HL-60 (cell line): ENCODE measurements at regions not wholly inside any gene's neighbourhood (a gene's known extent, or its start where the extent isn't known, plus 50 kb on each side); places are given as distances from the start of the nearest gene placed in this dataset.

Experiments
- DNase-seq, 2 experiments: peaks; one replicate each; pipeline ENCODE4 v3.0.0-alpha.2; 2010 to 2020; ENCODE audit warnings: low read depth in 1 of 2, low spot score in 1 of 2
- H3K27ac ChIP-seq: fragments of 250-450 bp; sonication (Bioruptor Pico); replicated peaks from 2 replicates; pipeline ENCODE4 v1.5.1; 2020; ENCODE audit warnings: mild to moderate bottlenecking, moderate library complexity
- H3K27me3 ChIP-seq: fragments of 250-450 bp; sonication (Bioruptor Pico); 2 replicates; pipeline ENCODE4 v1.5.1; 2021; ENCODE audit warnings: mild to moderate bottlenecking, moderate library complexity; ENCODE audit not compliant: insufficient read depth, poor library complexity, severe bottlenecking
- H3K4me3 ChIP-seq: replicated peaks from 2 replicates; pipeline ENCODE4 v1.5.1; 2011; ENCODE audit warnings: mild to moderate bottlenecking, control low read depth, low read length; ENCODE audit not compliant: insufficient read depth
- GABPA ChIP-seq: IDR thresholded peaks from 2 replicates; pipeline ENCODE4 v1.6.1; 2012; ENCODE audit warnings: low read depth
- POLR2AphosphoS5 ChIP-seq: IDR thresholded peaks from 2 replicates; pipeline ENCODE4 v1.6.1; 2012; ENCODE audit warnings: low read depth
- SPI1 ChIP-seq: IDR thresholded peaks from 2 replicates; pipeline ENCODE4 v1.6.1; 2012; ENCODE audit warnings: low read depth, mild to moderate bottlenecking, borderline replicate concordance
- TF ChIP-seq, protein P1 (sequence below): IDR thresholded peaks from 2 replicates; pipeline ENCODE4 v1.6.1; 2012; ENCODE audit warnings: low read depth; ENCODE audit not compliant: insufficient replicate concordance
- TF ChIP-seq, protein P2 (sequence below): IDR thresholded peaks from one replicate; pipeline ENCODE4 v1.5.1; 2011; ENCODE audit warnings: low read length, control low read depth, inconsistent platforms; ENCODE audit not compliant: insufficient read depth

DNA sequence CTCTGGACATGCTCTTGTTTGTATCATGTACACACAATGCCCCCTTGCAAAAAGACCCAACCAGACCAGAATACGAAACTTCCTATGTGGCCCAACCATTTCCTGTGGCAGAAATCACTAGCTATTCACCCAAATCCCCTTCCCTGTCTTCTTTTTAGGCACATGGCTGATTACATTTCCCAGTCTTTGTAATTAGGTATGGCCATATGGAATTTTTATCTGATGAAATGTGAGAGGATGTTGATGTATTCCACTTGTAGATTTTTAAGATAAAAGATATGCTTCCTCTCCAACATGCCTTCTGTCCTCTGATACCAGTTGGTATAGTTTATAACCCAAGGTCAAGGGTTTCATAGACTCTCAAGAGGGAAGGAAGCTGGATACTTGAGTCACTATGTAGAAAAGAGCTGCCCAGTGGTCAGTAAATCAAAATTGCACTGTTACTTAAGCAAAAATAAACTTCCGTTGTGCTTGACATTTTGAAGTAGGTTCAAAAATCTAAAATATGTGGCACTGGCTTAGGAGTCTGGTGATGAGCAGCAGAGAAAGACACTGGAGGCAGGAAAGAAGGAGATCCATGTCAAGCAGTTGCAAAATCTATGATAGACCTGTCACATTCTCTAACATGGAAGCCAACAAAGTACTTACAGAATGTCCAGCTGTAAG, 297.4 kb downstream of the SMAD2 start:
- TF ChIP-seq GABPA = no peak
- TF ChIP-seq, protein P1, sequence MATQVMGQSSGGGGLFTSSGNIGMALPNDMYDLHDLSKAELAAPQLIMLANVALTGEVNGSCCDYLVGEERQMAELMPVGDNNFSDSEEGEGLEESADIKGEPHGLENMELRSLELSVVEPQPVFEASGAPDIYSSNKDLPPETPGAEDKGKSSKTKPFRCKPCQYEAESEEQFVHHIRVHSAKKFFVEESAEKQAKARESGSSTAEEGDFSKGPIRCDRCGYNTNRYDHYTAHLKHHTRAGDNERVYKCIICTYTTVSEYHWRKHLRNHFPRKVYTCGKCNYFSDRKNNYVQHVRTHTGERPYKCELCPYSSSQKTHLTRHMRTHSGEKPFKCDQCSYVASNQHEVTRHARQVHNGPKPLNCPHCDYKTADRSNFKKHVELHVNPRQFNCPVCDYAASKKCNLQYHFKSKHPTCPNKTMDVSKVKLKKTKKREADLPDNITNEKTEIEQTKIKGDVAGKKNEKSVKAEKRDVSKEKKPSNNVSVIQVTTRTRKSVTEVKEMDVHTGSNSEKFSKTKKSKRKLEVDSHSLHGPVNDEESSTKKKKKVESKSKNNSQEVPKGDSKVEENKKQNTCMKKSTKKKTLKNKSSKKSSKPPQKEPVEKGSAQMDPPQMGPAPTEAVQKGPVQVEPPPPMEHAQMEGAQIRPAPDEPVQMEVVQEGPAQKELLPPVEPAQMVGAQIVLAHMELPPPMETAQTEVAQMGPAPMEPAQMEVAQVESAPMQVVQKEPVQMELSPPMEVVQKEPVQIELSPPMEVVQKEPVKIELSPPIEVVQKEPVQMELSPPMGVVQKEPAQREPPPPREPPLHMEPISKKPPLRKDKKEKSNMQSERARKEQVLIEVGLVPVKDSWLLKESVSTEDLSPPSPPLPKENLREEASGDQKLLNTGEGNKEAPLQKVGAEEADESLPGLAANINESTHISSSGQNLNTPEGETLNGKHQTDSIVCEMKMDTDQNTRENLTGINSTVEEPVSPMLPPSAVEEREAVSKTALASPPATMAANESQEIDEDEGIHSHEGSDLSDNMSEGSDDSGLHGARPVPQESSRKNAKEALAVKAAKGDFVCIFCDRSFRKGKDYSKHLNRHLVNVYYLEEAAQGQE = no peak
- TF ChIP-seq POLR2AphosphoS5 = no peak
- TF ChIP-seq, protein P2, sequence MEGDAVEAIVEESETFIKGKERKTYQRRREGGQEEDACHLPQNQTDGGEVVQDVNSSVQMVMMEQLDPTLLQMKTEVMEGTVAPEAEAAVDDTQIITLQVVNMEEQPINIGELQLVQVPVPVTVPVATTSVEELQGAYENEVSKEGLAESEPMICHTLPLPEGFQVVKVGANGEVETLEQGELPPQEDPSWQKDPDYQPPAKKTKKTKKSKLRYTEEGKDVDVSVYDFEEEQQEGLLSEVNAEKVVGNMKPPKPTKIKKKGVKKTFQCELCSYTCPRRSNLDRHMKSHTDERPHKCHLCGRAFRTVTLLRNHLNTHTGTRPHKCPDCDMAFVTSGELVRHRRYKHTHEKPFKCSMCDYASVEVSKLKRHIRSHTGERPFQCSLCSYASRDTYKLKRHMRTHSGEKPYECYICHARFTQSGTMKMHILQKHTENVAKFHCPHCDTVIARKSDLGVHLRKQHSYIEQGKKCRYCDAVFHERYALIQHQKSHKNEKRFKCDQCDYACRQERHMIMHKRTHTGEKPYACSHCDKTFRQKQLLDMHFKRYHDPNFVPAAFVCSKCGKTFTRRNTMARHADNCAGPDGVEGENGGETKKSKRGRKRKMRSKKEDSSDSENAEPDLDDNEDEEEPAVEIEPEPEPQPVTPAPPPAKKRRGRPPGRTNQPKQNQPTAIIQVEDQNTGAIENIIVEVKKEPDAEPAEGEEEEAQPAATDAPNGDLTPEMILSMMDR = no peak
- TF ChIP-seq SPI1 = no peak
- Histone ChIP-seq H3K4me3 (no peak overlapping the region), H3K27ac (no peak overlapping the region), H3K27me3 (peaks cover 10% of the 10 kb centered on the region)
- no peak for DNase-seq

DNA sequence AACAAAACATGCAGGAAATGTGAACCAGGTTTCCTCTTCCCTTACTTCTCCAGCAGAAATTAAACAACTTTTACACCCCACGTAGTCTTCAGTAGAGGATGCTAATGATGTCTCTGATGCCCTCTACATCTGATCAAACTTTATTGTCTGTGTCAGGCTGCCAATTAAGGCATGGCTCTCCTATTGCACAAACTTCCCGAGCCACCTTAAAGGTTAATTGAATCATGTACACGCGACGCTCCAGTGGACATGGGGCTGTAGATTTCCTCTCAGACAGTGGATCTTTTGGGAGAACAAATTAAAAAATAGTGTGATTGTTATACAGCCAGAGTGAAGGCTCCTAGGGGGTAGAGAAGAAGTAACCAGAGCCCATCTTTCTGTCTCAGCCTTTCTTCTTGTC, 301.6 kb downstream of the SMAD2 start:
- no peak for DNase-seq
- TF ChIP-seq, protein P2 = no peak
- no peak for TF ChIP-seq GABPA
- TF ChIP-seq, protein P1 = no peak
- no peak for TF ChIP-seq SPI1
- TF ChIP-seq POLR2AphosphoS5 = no peak
- no peak overlapping the region for H3K27ac ChIP-seq
- H3K4me3 ChIP-seq = no peak overlapping the region
- peaks cover 5% of the 10 kb centered on the region for H3K27me3 ChIP-seq

DNA sequence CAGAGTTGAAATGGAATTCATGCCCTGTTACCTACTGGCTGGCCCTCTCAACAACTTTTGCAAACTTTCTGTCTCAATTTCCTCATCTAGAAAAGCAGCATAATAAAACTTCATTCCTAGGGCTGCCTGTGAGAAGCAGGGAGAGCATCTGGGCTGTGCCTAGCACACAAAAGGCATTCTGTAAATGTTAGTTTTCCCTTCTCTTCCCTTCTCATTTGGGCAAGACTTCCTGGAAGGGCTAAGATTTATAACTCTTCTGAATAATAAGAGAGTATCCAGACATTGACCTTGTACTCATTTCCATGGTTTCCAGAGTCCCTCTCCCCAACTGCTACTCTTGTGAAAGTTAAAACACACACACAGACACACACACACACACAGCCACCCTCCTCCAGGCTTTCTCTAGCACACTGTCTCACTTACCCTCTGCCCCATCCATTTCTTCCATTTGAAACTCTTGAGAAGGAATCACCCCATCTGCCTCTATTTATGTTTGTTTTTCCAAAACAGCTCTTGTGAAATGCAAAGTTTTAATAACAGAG, 302.1 kb downstream of the SMAD2 start:
- Histone ChIP-seq H3K27ac (no peak overlapping the region), H3K27me3 (peaks cover 5% of the 10 kb centered on the region), H3K4me3 (no peak overlapping the region)
- DNase-seq = no peak
- TF ChIP-seq, protein P2 = no peak
- TF ChIP-seq SPI1 = no peak
- TF ChIP-seq, protein P1 = no peak
- no peak for TF ChIP-seq GABPA
- TF ChIP-seq POLR2AphosphoS5 = no peak
